ENCODE measurements at regions not wholly inside any gene's neighbourhood (a gene's known extent, or its start where the extent isn't known, plus 50 kb on each side); places are given as distances from the start of the nearest gene placed in this dataset.

DNA sequence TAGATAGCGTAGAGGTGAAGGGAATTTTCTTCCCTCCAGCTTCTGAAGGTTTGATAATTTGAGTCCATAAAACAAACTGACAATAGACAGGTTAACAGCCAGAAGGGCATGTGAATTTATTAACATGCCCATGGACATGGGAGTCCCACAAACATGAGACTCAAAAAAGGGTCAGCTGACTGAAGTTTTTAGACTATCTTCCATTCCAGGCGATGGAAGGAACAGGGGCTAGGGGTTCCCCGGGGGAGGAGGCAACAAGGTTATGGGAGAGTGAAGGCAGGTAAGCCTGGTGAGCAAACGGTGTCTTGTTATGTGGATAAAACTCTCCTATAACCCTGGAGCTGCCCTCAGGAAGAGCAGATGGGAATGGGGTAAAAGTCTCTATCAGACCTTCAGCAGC lies 81.5 kb upstream of the SORBS2 start:
- no peak for DNase-seq (ENCODE audit: low spot score)

- DNase-seq (ENCODE audit: low spot score): no peak
Observed at GRCh38 chr4:185894481-185894880, 82.5 kb upstream of the SORBS2 start.

GRCh38 chr4:185895351-185895750 lies 83.4 kb upstream of the SORBS2 start:
- no peak for DNase-seq (ENCODE audit: low spot score)

DNA sequence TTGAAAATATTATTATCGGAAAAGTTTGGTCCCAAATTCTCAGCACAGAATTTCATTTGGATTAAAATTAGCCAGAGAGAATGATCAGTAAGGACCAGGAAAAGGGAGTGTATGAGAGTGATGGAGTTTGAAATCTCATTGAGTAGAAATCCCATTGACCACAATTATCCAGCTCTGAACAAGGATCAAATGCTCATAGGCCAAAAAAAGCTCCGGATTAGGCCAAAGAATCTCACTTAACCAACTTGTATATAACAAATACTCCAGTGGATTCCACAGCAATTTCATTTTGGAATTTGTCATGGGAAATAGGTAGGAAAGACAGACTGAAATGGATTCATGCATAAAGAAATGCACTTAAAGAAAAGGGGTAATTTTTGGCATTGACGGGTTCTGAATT lies 83.9 kb upstream of the SORBS2 start:
- DNase-seq (ENCODE audit: low spot score): no peak

DNA sequence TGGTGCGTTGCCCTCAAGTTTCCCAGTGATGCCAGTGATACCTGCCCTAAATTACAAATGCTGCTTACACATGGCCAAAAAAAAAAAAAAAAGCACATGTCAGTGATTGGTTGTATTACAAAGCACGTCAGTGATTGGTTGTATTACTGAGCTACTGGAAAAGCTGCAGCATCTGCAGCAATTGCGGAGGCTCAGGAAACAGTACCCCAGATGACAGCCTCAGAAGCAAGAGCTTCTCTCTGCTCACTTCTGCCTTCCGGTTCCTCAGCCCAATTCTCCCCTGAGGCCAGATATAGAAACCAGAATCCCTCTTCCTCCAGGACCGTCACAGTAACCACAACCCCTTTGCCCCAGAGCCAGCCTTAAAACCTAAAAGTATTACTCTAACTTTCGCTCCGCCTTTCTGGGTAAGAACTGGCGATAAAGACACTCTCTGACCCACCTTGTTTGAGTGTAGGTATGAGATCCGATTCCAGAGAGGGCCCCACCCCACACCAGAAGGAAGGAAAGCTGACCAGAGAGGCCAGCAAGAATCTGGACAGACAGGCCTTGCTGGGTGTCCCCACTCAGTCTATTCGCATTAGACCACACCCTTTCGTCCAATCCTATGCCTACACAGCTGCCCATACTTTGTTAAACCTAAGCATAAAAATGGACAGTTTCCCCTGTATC lies 85.0 kb upstream of the SORBS2 start:
- DNase-seq (ENCODE audit: low spot score): peak; percentile 58

GRCh38 chr4:185898413-185898812 lies 86.4 kb upstream of the SORBS2 start:
- no peak for DNase-seq (ENCODE audit: low spot score)

DNA sequence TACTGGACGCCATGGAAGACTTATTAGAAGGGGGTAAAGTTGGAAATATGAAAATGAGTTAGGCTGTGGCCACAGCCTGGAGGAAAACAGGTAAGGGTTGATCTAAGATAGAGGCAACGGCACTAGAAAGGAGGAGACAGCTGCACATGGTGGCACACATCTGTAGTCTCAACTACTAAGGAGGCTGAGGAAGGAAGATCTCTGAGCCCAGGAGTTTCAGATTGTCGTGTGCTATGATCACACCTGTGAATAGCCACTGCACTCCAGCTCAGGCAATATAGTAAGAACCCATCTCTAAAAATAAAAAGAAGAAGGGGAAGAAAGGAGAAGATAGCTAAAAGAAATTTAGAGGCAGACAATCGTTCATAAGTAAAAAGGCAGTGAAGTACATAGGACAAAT lies 87.8 kb upstream of the SORBS2 start:
- no peak for DNase-seq (ENCODE audit: low spot score)

- no peak for DNase-seq (ENCODE audit: low spot score)
Observed at GRCh38 chr4:185902654-185903053, 90.7 kb upstream of the SORBS2 start.

DNA sequence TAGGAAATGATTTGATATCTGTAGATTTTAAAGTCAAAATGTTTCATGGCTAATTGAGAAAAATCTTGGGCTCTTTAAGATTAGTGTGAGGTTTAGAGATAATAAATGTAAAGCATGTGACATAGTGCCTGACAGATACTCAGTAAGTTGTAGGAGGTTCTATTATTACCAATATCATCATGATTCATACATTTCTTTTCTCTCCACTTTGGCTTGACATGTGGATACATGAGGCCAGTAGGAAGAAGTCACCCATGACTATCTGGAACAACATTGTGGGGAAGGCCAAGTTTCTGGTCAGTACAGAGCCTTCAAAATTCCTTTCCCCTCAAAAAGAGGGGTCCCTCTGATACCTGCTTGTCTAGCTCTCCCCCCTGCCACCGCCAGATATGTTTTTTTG lies 91.2 kb upstream of the SORBS2 start:
- no peak for DNase-seq (ENCODE audit: low spot score)

- DNase-seq (ENCODE audit: low spot score): no peak
Observed at GRCh38 chr4:185904381-185904780, 92.4 kb upstream of the SORBS2 start.

- DNase-seq (ENCODE audit: low spot score): no peak
Observed at GRCh38 chr4:185909972-185910371, 98.0 kb upstream of the SORBS2 start.

- no peak for DNase-seq (ENCODE audit: low spot score)
Observed at GRCh38 chr4:185911556-185912064, 99.6 kb upstream of the SORBS2 start.

DNA sequence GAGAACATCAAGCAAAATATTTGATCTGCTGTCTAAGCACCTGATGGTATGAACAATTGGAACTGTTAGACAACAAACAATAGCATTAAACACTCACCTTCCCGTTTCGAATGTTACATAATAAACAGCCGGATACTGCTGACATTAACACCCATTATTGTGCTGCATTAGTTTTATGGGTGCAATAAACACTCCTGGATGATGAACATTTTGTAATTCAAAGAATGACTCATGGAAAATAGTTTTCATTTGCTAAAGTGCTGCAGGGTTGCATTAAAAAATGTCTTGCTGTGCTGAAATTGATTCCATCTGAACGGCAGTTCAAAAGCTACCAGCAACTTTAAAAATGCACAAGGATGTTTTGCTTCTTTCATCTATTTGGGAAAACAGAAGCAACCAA lies 100.8 kb upstream of the SORBS2 start:
- no peak for DNase-seq (ENCODE audit: low spot score)

DNA sequence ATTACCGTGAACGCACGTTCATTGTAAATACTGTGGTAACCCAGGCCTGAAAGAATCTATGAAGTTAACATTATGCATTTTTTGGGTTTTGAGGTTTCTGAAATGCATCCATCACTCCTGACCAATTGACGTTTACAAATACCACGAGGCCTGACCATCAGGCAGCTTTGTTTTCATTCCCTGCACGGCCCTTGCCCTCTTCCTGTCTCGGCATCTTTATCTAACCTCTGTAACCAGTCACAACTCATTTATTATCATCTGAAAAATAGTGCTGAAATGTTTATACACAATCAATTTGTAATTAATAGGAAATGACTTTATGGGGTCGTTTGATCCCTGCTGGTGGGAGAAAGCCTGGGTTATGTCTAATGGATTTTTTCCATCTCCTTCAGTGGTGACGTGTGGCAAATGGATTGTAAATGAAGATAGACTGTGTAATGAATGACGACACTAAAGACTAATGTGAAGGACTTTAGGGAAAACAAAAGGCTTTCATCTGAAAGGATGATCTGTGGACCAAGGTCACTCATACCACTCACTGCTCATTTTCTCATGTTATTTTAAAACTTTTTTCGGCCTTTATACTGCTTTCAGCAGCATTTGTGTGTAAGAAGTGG lies 102.7 kb upstream of the SORBS2 start:
- DNase-seq (ENCODE audit: low spot score): no peak

DNA sequence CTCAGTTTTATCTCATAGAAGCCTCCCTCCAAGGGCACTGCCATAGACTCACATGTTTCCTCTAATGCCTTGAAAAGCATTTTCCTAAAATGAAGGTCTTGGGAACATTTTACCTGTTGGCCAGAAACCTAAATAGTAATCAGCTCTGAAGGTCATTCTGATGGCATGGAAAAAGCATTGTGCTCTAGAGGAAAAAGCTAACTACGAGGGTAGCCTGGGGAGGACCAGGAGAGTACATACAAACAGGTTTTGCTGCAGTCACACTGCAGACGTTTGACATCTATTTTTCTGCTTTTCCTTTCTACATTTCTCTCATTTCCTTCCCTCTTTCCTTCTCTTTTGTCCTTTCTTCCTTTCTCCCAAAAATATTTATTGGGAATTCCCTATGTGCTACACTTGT lies 103.3 kb upstream of the SORBS2 start:
- no peak for DNase-seq (ENCODE audit: low spot score)

DNA sequence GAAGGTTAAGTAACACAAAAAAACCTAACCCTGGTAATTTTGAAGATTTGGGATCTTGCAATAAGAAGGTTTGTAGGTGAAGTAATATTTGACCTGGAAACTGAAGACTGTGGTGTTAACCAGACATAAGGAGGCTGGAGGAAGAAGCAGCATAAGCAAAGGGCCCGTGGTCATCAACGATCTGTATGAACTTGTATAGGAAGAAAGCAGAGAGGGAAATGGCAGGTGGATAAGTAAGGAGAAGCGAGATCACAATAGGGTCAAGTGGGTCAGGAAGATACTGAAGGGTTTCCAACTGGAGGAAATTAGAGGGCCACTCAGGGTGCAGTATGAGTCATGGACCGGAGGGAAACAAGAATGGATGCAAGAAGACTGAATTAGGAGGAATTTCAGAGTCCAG lies 103.8 kb upstream of the SORBS2 start:
- no peak for DNase-seq (ENCODE audit: low spot score)

- DNase-seq (ENCODE audit: low spot score): no peak
Observed at GRCh38 chr4:185916231-185916630, 104.2 kb upstream of the SORBS2 start.

- DNase-seq (ENCODE audit: low spot score): no peak
Observed at GRCh38 chr4:185916683-185917082, 104.7 kb upstream of the SORBS2 start.

DNA sequence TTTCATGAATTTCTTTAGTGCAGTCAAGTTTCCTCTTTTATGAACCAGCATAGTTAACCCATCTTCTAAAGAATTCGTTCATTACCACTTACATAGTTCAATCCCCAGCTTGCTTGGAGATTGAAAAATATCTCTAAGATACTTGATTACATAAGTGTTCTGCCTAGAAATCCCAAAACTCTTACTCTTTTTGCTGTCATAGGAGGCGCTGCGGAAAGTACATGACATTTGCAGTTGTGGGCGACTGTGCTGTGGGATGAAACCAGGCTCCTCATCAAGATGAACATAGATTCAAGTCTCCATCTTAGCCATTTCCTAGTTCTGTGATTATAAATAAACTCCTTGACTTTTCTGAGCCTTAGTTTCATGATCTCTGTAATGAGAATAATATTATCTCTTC lies 107.1 kb upstream of the SORBS2 start:
- no peak for DNase-seq (ENCODE audit: low spot score)

GRCh38 chr4:185920171-185920570 lies 108.2 kb upstream of the SORBS2 start:
- DNase-seq (ENCODE audit: low spot score): no peak

- no peak for DNase-seq (ENCODE audit: low spot score)
Observed at GRCh38 chr4:185920691-185921260, 108.8 kb upstream of the SORBS2 start.

DNA sequence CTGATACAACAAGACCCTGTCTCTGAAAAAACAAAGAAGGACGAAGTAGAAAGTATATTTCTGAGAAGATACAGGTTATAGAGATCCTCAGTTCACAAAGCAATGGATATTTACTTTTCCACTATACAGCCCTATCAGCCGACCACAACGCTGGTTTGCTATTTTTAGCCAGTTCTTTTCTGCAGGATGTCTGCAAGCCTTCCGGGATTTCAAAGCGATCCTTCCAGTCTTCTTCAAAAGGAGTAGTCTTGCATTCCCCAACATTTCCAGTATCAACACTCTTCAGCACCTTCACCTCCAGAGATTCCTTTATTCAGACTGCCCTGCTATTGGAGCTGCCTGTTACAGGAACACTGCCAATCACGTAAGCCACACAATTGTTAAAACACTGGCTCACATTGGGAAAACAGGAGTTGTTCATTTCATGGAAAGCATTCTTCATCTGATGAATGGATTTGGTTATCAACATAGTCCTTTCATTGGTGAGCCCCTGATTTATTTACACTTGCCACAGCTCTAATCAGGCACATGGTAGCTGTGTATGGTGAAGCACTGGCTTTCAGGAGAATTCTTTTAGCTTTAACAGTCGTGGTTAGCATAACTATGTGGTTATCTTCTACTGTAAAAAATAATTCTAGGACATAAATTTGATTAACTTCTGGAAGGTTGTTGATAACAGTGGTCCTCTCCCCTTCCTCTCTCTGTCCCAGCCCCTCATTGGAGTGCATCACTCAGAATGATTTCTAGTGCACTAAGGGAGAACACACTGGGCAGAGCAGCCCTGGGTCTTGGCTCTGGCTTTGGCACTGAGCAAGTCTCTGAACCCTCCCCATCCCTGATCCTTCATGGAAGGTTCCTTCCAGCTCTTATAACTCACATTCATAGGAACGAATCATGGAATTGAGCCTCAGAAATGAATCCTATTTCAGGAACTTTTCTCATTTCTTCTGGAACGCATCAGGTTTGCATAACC lies 109.9 kb upstream of the SORBS2 start:
- DNase-seq (ENCODE audit: low spot score): no peak
